ENCODE measurements at regions not wholly inside any gene's neighbourhood (a gene's known extent, or its start where the extent isn't known, plus 50 kb on each side); places are given as distances from the start of the nearest gene placed in this dataset.

- no peak for TF ChIP-seq CTCF (IDR thresholded peaks at IDR 0.05; ENCODE audit: insufficient read depth, low read length)
- no peak for TF ChIP-seq REST (IDR thresholded peaks at IDR 0.05; ENCODE audit: insufficient replicate concordance, low read depth)
- TF ChIP-seq GABPA (IDR thresholded peaks at IDR 0.05; ENCODE audit: low read depth): no peak
- TF ChIP-seq POLR2AphosphoS5 (IDR thresholded peaks at IDR 0.05; ENCODE audit: low read depth): no peak
Measured at GRCh38 chr22:47380692-47381091, 618.2 kb downstream of the TBC1D22A start.

All from HL-60 (cell line).